Midbrain (tissue), 1 donor: ENCODE measurements at regions not wholly inside any gene's neighbourhood (a gene's known extent, or its start where the extent isn't known, plus 50 kb on each side); places are given as distances from the start of the nearest gene placed in this dataset.

Experiments
- DNase-seq: peaks from one replicate; lab custom pipeline; 2025; lab: John Stamatoyannopoulos, UW

DNA sequence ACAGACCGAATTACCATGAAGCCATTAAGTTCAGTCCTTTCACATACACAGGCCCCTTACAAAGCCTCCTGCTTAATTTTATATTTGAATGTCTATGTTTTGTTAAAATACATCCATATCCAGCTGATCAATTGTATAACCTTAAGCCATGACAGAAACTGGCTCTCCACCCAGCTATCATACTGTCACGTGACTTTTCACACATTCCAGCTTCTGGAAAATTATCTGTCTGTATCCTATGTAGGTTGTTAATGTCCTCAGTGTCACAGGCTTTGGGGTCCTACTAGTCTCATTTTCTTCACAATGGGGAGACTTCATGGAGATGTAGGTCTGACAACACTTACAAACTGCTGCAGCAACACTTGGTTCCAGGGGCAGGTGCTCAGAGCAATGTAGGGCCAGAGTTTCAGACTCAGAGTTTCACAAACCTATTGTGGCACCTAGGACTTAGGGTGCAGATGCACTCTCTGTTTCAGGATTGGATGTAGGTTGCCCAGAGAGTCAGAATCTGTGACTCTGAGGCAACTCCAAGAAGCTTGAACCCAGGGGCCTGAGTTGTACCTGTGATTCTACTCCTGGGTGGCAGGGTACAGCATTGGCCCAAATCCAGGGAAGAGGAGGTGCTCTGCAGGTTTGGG is 69.6 kb upstream of the PCDH20 start:
- DNase-seq = no peak

DNA sequence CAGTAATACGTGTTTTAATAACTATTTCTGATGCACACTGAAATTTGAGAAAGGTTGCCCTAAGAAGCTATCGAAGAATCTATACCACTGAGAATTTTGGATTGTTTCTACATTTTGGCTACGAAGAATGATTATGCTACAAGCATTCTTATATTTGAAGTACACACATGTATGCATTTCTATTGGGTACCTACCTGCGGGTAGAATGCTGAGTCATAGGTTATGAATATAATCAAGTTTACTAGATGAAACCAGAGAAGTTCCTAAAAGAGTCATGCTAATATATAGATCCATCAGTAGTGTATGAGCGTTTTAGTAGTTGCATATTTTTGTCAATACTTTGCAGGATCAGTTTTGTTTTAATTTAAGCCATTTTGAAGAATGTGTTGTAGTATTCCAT is 62.0 kb upstream of the PCDH20 start:
- no peak for DNase-seq

DNA sequence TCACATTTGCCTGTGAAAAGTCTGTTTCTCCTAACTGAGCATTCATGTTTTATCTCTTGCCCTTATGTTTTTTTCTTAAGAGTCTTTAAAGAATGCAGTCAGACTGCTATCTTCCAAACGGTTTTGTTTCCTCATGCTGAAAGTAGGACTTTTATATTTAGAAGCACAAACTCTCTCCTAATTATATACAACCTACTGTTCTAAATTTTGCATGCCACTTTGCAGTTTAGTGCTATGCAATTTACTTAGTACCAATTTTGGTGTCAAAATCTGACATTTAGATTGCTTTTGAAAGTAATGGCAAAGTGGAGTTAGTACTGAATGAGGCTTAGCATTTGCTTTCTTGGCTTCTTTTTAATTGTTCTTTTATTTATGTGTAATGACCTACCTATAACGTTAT is 55.1 kb upstream of the PCDH20 start:
- no peak for DNase-seq

DNA sequence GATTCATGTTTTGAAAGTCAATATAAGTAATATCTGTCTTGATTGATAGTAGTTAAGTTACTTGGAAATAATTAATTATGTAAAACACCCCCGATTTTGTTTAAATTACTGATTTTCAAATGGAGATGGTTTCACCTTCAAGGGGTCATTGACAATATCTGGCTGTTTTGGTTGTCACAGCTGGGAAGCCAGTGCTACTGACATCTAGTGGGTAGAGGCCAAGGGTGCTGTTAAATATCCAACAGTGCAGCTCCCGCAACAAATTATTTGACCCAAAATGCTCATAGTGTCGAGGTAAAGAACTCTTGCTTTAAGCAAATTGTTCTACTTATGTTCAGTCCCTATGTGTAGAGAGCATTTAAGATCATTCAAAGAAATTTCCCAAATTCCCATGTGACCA is 50.6 kb upstream of the PCDH20 start:
- no peak for DNase-seq
